ENCODE measurements at regions not wholly inside any gene's neighbourhood (a gene's known extent, or its start where the extent isn't known, plus 50 kb on each side); places are given as distances from the start of the nearest gene placed in this dataset.
A peak's percentile ranks its signal among the peaks of the same experiment; 100 is the strongest.

- H3K27me3 ChIP-seq: no peaks in the 10 kb centered on the region
- no peaks in the 10 kb centered on the region for H3K79me2 ChIP-seq (ENCODE audit: low read depth)
- no peak overlapping the region for H3K4me3 Mint-ChIP-seq
- no peaks in the 10 kb centered on the region for H3K9me3 ChIP-seq (ENCODE audit: low read depth)
- H3K27me3 Mint-ChIP-seq (ENCODE audit: insufficient read depth, low read depth): peaks cover 8% of the 10 kb centered on the region
- H4K20me1 ChIP-seq (ENCODE audit: low read depth): no peaks in the 10 kb centered on the region
- peak; percentile 61 for DNase-seq (ENCODE audit: low spot score)
- H3F3A ChIP-seq (ENCODE audit: low read depth): peaks cover 29% of the 10 kb centered on the region
- peaks cover 4% of the 10 kb centered on the region for H3K9me3 Mint-ChIP-seq
- H3K27ac Mint-ChIP-seq: peak overlapping the region; percentile 78
- H3K4me1 ChIP-seq: peaks cover 56% of the 10 kb centered on the region
- no peak overlapping the region for H2AFZ ChIP-seq (replicated peaks)
- peaks cover 5% of the 10 kb centered on the region for H3K36me3 Mint-ChIP-seq
- no peak overlapping the region for H3K9ac ChIP-seq
- H3K27ac ChIP-seq: peak overlapping the region; percentile 54
- no peak overlapping the region for H3K4me3 ChIP-seq
- no peaks in the 10 kb centered on the region for H3K36me3 ChIP-seq
- peaks cover 56% of the 10 kb centered on the region for H3K4me1 Mint-ChIP-seq
- TF ChIP-seq EZH2phosphoT487 (IDR thresholded peaks at IDR 0.05) (peak; percentile 58), EZH2 (IDR thresholded peaks at IDR 0.05) (no peak)
- peak overlapping the region; percentile 48 for H3K4me2 ChIP-seq
Observed at GRCh38 chr5:125481506-125482465, 735.3 kb upstream of the ZNF608 start.

GRCh38 chr5:125483609-125484008 lies 737.2 kb upstream of the ZNF608 start:
- no peaks in the 10 kb centered on the region for H3K79me2 ChIP-seq (ENCODE audit: low read depth)
- H4K20me1 ChIP-seq (ENCODE audit: low read depth): no peaks in the 10 kb centered on the region
- H3F3A ChIP-seq (ENCODE audit: low read depth): peaks cover 39% of the 10 kb centered on the region
- Mint-ChIP-seq H3K36me3 (peaks cover 2% of the 10 kb centered on the region), H3K27ac (no peak overlapping the region), H3K27me3 (ENCODE audit: insufficient read depth, low read depth) (peaks cover 8% of the 10 kb centered on the region), H3K9me3 (peaks cover 1% of the 10 kb centered on the region), H3K4me3 (no peak overlapping the region), H3K4me1 (peaks cover 66% of the 10 kb centered on the region)
- TF ChIP-seq CTCF (IDR thresholded peaks at IDR 0.05) (no peak), EZH2phosphoT487 (IDR thresholded peaks at IDR 0.05) (no peak), EZH2 (IDR thresholded peaks at IDR 0.05) (no peak)
- no peak overlapping the region for H3K9ac ChIP-seq
- DNase-seq (ENCODE audit: low spot score): no peak
- H3K27ac ChIP-seq: no peak overlapping the region
- H3K4me1 ChIP-seq: peaks cover 64% of the 10 kb centered on the region
- H3K27me3 ChIP-seq: no peaks in the 10 kb centered on the region
- H3K36me3 ChIP-seq: no peaks in the 10 kb centered on the region
- no peak overlapping the region for H3K4me2 ChIP-seq
- H3K9me3 ChIP-seq (ENCODE audit: low read depth): no peaks in the 10 kb centered on the region
- no peak overlapping the region for H3K4me3 ChIP-seq
- H2AFZ ChIP-seq (replicated peaks): no peak overlapping the region

GRCh38 chr5:125484272-125484741 lies 737.9 kb upstream of the ZNF608 start:
- Histone ChIP-seq H3K9ac (no peak overlapping the region), H3F3A (ENCODE audit: low read depth) (peaks cover 39% of the 10 kb centered on the region), H3K4me2 (no peak overlapping the region), H3K27me3 (no peaks in the 10 kb centered on the region), H3K4me1 (peaks cover 64% of the 10 kb centered on the region), H3K9me3 (ENCODE audit: low read depth) (no peaks in the 10 kb centered on the region), H3K4me3 (no peak overlapping the region), H4K20me1 (ENCODE audit: low read depth) (no peaks in the 10 kb centered on the region), H3K79me2 (ENCODE audit: low read depth) (no peaks in the 10 kb centered on the region), H2AFZ (replicated peaks) (no peak overlapping the region), H3K27ac (peak overlapping the region; percentile 79), H3K36me3 (no peaks in the 10 kb centered on the region)
- peak overlapping the region; percentile 96 for H3K27ac Mint-ChIP-seq
- no peak overlapping the region for H3K4me3 Mint-ChIP-seq
- peaks cover 8% of the 10 kb centered on the region for H3K27me3 Mint-ChIP-seq (ENCODE audit: insufficient read depth, low read depth)
- peaks cover 72% of the 10 kb centered on the region for H3K4me1 Mint-ChIP-seq
- no peak for DNase-seq (ENCODE audit: low spot score)
- H3K36me3 Mint-ChIP-seq: no peaks in the 10 kb centered on the region
- H3K9me3 Mint-ChIP-seq: no peaks in the 10 kb centered on the region
- TF ChIP-seq CTCF (IDR thresholded peaks at IDR 0.05) (no peak), EZH2 (IDR thresholded peaks at IDR 0.05) (no peak), EZH2phosphoT487 (IDR thresholded peaks at IDR 0.05) (no peak)
